ENCODE measurements at regions not wholly inside any gene's neighbourhood (a gene's known extent, or its start where the extent isn't known, plus 50 kb on each side); places are given as distances from the start of the nearest gene placed in this dataset.
A peak's percentile ranks its signal among the peaks of the same experiment; 100 is the strongest.
"Not testable (repeated sequence)": the region's sequence is repeated elsewhere in the genome, so short reads cannot be mapped to it uniquely, and the experiment has no call there.

GRCh38 chr18:10169064-10169562 lies 255.3 kb downstream of the VAPA start:
- ATAC-seq (ENCODE audit: low read depth) (peak; percentile 80), DNase-seq (ENCODE audit: low spot score) (no peak)
- Histone ChIP-seq H3K27ac (ENCODE audit: poor library complexity, severe bottlenecking) (no peak overlapping the region), H3K9me3 (ENCODE audit: severe bottlenecking) (no peaks in the 10 kb centered on the region), H3K36me3 (ENCODE audit: low read depth) (no peaks in the 10 kb centered on the region), H3K4me3 (ENCODE audit: severe bottlenecking) (no peak overlapping the region), H3K4me1 (ENCODE audit: insufficient read depth, poor library complexity, severe bottlenecking) (no peaks in the 10 kb centered on the region), H3K27me3 (ENCODE audit: insufficient read depth, poor library complexity, severe bottlenecking) (no peaks in the 10 kb centered on the region)
- TF ChIP-seq CTCF (IDR thresholded peaks at IDR 0.05; ENCODE audit: poor library complexity, severe bottlenecking): no peak

DNA sequence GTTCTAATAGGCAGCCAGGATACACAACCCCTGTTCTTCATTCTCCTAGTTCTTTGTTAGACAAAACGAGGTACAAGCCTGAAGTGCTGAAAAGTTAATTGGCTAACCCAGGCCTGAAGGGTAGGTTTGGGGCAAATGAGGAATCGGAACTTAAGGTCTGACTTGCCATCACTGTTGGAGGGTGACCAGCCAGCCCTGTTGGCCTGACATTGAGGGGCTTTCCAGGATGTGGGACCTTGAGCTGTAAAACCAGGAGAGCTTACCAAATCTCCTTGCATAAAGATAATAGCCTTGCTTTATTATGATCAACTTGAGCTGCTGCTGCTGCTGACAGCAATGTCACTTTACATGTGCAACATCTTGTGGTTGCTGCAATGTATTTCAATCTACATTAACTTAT lies 256.0 kb downstream of the VAPA start:
- no peak overlapping the region for H3K4me3 ChIP-seq (ENCODE audit: severe bottlenecking)
- H3K27ac ChIP-seq (ENCODE audit: poor library complexity, severe bottlenecking): no peak overlapping the region
- no peaks in the 10 kb centered on the region for H3K4me1 ChIP-seq (ENCODE audit: insufficient read depth, poor library complexity, severe bottlenecking)
- no peaks in the 10 kb centered on the region for H3K27me3 ChIP-seq (ENCODE audit: insufficient read depth, poor library complexity, severe bottlenecking)
- no peaks in the 10 kb centered on the region for H3K9me3 ChIP-seq (ENCODE audit: severe bottlenecking)
- ATAC-seq (ENCODE audit: low read depth): no peak
- DNase-seq (ENCODE audit: low spot score): no peak
- H3K36me3 ChIP-seq (ENCODE audit: low read depth): no peaks in the 10 kb centered on the region
- no peak for TF ChIP-seq CTCF (IDR thresholded peaks at IDR 0.05; ENCODE audit: poor library complexity, severe bottlenecking)

DNA sequence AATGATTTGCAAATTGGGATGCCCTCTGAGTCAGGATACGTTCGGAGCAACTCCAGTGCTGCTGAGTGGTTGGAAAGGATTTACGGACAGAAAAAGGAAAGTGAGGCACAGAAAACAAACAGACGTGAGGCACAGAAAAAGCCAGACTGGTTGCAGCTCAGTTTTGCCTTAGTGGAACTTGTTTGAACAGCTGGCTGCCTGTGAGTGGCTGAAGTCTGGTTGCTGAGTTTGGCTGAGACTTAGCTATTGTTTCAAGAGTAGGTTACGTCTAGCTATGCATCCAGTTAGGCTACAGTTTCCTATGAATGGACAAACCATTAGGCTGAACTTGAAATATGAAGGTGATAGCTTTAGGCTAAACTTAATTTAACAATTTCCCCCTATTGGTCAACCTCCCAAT lies 256.6 kb downstream of the VAPA start:
- DNase-seq (ENCODE audit: low spot score) (no peak), ATAC-seq (ENCODE audit: low read depth) (no peak)
- no peaks in the 10 kb centered on the region for H3K36me3 ChIP-seq (ENCODE audit: low read depth)
- no peaks in the 10 kb centered on the region for H3K27me3 ChIP-seq (ENCODE audit: insufficient read depth, poor library complexity, severe bottlenecking)
- no peaks in the 10 kb centered on the region for H3K9me3 ChIP-seq (ENCODE audit: severe bottlenecking)
- H3K27ac ChIP-seq (ENCODE audit: poor library complexity, severe bottlenecking): no peak overlapping the region
- no peak for TF ChIP-seq CTCF (IDR thresholded peaks at IDR 0.05; ENCODE audit: poor library complexity, severe bottlenecking)
- H3K4me1 ChIP-seq (ENCODE audit: insufficient read depth, poor library complexity, severe bottlenecking): no peaks in the 10 kb centered on the region
- no peak overlapping the region for H3K4me3 ChIP-seq (ENCODE audit: severe bottlenecking)

DNA sequence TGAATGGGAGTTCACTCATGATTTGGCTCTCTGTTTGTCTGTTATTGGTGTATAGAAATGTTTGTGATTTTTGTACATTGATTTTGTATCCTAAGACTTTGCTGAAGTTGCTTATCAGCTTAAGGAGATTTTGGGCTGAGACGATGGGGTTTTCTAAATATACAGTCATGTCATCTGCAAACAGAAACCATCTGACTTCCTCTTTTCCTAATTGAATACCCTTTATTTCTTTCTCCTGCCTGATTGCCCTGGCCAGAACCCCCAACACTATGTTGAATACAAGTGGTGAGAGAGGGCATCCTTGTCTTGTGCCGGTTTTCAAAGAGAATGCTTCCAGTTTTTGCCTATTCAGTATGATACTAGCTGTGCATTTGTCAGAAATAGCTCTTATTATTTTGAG lies 261.5 kb downstream of the VAPA start:
- H3K36me3 ChIP-seq (ENCODE audit: low read depth); H3K27ac ChIP-seq (ENCODE audit: poor library complexity, severe bottlenecking); ATAC-seq (ENCODE audit: low read depth); DNase-seq (ENCODE audit: low spot score); H3K27me3 ChIP-seq (ENCODE audit: insufficient read depth, poor library complexity, severe bottlenecking); H3K4me3 ChIP-seq (ENCODE audit: severe bottlenecking); H3K4me1 ChIP-seq (ENCODE audit: insufficient read depth, poor library complexity, severe bottlenecking); H3K9me3 ChIP-seq (ENCODE audit: severe bottlenecking): not testable (repeated sequence)

DNA sequence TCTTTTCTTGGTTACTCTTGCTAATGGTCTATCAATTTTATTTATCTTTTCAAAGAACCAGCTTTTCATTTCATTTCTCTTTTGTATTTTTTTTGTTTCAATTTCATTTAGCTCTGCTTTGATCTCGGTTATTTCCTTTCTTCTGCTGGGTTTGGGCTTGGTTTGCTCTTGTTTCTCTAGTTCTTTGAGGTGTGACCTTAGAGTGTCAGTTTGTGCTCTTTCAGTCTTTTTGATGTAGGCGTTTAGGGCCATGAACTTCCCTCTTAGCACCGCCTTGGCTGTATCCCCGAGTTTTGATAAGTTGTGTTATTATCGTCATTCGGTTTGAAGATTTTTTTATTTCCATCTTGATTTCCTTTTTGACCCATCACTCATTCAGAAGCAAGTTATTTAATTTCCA lies 265.5 kb downstream of the VAPA start:
- not testable (repeated sequence) for H3K27ac ChIP-seq (ENCODE audit: poor library complexity, severe bottlenecking); H3K9me3 ChIP-seq (ENCODE audit: severe bottlenecking); H3K36me3 ChIP-seq (ENCODE audit: low read depth); H3K27me3 ChIP-seq (ENCODE audit: insufficient read depth, poor library complexity, severe bottlenecking); H3K4me1 ChIP-seq (ENCODE audit: insufficient read depth, poor library complexity, severe bottlenecking); H3K4me3 ChIP-seq (ENCODE audit: severe bottlenecking); ATAC-seq (ENCODE audit: low read depth); DNase-seq (ENCODE audit: low spot score)

DNA sequence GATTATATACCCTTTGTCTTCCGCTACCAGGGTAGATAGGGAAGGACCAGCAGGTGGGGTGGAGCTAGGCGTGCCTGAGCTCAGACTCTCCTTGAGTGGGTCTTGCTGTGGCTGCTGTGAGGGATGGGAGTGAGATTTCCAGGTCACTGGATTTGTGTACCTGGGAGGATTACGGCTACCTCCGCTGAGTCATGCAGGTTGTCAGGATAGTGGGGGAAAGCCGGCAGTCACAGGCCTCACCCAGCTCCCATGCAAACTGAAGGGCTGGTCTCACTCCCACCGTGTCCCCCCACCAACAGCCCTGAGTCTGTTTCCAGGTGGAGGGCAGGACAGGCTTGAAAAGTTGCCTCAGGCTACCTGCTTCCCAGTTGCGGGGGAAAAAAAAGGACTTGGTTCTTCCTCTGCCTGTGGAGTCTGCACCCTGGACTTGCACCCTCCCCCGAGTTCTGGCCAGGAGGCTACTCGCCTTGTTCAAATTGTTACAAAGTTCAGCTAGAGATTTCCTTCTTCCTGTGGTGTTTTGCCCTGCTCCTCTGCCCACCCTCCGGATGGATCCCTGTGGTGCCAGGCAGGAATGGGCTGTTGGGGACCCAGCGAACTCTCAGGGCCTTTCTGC lies 268.3 kb downstream of the VAPA start:
- H3K4me1 ChIP-seq (ENCODE audit: insufficient read depth, poor library complexity, severe bottlenecking): no peaks in the 10 kb centered on the region
- DNase-seq (ENCODE audit: low spot score): no peak
- no peak for TF ChIP-seq CTCF (IDR thresholded peaks at IDR 0.05; ENCODE audit: poor library complexity, severe bottlenecking)
- H3K36me3 ChIP-seq (ENCODE audit: low read depth): no peaks in the 10 kb centered on the region
- ATAC-seq (ENCODE audit: low read depth): no peak
- H3K9me3 ChIP-seq (ENCODE audit: severe bottlenecking): no peaks in the 10 kb centered on the region
- no peak overlapping the region for H3K27ac ChIP-seq (ENCODE audit: poor library complexity, severe bottlenecking)
- no peak overlapping the region for H3K4me3 ChIP-seq (ENCODE audit: severe bottlenecking)
- no peaks in the 10 kb centered on the region for H3K27me3 ChIP-seq (ENCODE audit: insufficient read depth, poor library complexity, severe bottlenecking)

Data from RWPE2 (cell line).